ENCODE measurements at regions not wholly inside any gene's neighbourhood (a gene's known extent, or its start where the extent isn't known, plus 50 kb on each side); places are given as distances from the start of the nearest gene placed in this dataset.

DNA sequence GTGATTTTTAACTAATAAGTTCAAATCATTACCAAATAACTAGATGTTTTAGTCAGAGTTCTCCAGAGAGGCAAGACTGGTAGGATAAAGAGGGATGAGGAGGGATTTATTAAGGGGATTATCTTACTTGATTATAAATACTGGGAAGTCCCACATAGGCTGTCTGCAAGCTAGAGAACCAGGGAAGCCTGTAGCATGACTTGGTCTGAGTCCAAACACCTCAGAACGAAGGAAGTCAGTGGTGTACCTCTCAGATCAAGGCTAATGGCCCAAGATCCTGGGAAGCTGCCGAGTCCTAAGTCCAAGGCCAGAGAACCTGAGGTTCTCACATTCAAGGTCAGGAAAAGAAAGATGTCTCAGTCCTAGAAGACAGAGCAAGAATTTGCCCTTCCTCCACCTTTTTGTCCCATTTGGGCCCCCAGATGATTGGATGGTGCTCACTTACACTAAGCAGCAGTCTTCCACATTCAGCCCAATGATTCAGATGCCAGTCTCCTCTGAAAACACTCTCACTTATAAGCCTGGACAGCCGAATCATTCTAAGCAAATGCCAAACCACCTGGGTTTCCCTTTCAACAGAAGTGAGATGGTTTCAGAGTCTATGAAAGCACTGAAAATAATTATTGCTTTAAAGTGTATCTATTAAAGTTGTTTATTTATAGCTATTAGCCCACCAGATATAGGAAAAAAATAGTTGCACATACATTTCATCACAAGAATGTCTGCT, 1599.2 kb downstream of the OLFM4 start:
- no peaks in the 10 kb centered on the region for H3K27me3 ChIP-seq (ENCODE audit: control insufficient read depth in 3 of 3, insufficient read depth in 3 of 3, low read length in 2 of 3)
- ATAC-seq (ENCODE audit: insufficient read depth, low FRiP score), result no peak
- WGBS, 2 donors, result 73 to 80% methylated on average over 3 of the region's 3 CpGs
- peaks cover 0 to 3% (median 1%) of the 10 kb centered on the region in 4 donors for H3K9me3 ChIP-seq (ENCODE audit: control insufficient read depth in 4 of 4, insufficient read depth in 3 of 4, low read length in 3 of 4)
- H3K27ac ChIP-seq (ENCODE audit: low read depth in 1 of 2, low read length in 1 of 2), result no peak overlapping the region
- H3K4me3 ChIP-seq, result no peak overlapping the region
- H3K9ac ChIP-seq (ENCODE audit: insufficient read depth in 1 of 2, low read length in 2 of 2), result no peak overlapping the region
- no peaks in the 10 kb centered on the region for H3K4me1 ChIP-seq (ENCODE audit: control insufficient read depth in 5 of 5, insufficient read depth in 5 of 5, low read length in 5 of 5)
- TF ChIP-seq CTCF (IDR thresholded peaks at IDR 0.05; ENCODE audit: control extremely low read depth, extremely low read depth), result no peak
- H3K36me3 ChIP-seq (ENCODE audit: control insufficient read depth in 4 of 4, insufficient read depth in 4 of 4, low read length in 4 of 4), result no peaks in the 10 kb centered on the region
- no peak for DNase-seq

DNA sequence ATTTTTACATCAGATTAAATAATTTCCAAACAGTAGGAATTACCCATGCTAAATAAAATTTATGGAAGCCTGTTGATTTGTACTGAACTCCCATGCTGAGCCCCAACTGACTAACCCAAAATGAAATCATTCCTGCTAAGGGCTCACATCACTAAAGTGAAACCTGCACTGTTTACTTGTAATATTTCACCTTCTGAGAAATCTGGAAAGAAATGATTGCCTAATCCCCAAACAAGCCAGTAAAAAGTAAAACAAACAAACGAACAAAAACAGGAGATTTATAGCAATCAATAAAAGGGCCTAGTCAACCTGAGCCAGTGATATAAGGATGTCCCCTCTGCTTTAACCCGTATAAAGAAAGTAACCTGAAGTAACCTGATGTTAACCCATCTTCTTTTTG, 1599.8 kb downstream of the OLFM4 start:
- Histone ChIP-seq H3K9ac (ENCODE audit: insufficient read depth in 1 of 2, low read length in 2 of 2) (no peak overlapping the region), H3K36me3 (ENCODE audit: control insufficient read depth in 4 of 4, insufficient read depth in 4 of 4, low read length in 4 of 4) (no peaks in the 10 kb centered on the region), H3K9me3 (ENCODE audit: control insufficient read depth in 4 of 4, insufficient read depth in 3 of 4, low read length in 3 of 4) (peaks cover 0 to 3% (median 1%) of the 10 kb centered on the region in 4 donors), H3K4me1 (ENCODE audit: control insufficient read depth in 5 of 5, insufficient read depth in 5 of 5, low read length in 5 of 5) (no peaks in the 10 kb centered on the region), H3K27ac (ENCODE audit: low read depth in 1 of 2, low read length in 1 of 2) (no peak overlapping the region), H3K27me3 (ENCODE audit: control insufficient read depth in 3 of 3, insufficient read depth in 3 of 3, low read length in 2 of 3) (no peaks in the 10 kb centered on the region), H3K4me3 (no peak overlapping the region)
- DNase-seq (no peak), ATAC-seq (ENCODE audit: insufficient read depth, low FRiP score) (no peak)
- TF ChIP-seq CTCF (IDR thresholded peaks at IDR 0.05; ENCODE audit: control extremely low read depth, extremely low read depth), result no peak
- 65 to 73% methylated on average over 2 of the region's 2 CpGs for WGBS, 2 donors

DNA sequence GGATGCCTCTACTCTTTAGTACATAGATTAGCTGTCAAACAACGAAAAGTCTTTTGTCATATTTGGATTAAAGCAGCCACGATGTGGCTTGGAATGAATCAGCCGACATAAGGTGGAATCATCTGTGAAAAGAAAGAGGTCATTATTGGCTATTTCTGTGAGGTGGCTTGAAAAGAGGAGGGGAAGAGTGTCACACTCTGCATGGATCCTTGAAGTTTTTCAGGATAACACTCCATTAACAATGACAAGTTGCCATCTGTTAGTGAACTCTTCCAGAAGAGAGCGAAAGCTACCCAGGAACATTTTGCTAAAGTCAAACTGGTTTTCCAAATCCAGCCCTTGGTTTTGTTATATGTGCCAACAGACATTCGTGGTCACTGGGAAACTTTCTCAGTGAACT, 1604.8 kb downstream of the OLFM4 start:
- 43 to 50% methylated on average over 5 of the region's 5 CpGs for WGBS, 2 donors
- H3K4me1 ChIP-seq (ENCODE audit: control insufficient read depth in 5 of 5, insufficient read depth in 5 of 5, low read length in 5 of 5), result peaks cover 0 to 2% (median 0%) of the 10 kb centered on the region in 5 donors
- no peaks in the 10 kb centered on the region for H3K36me3 ChIP-seq (ENCODE audit: control insufficient read depth in 4 of 4, insufficient read depth in 4 of 4, low read length in 4 of 4)

More for the DNA sequence above, 1604.8 kb downstream of the OLFM4 start:
- DNase-seq, result no peak
- Histone ChIP-seq H3K4me3 (no peak overlapping the region), H3K27me3 (ENCODE audit: control insufficient read depth in 3 of 3, insufficient read depth in 3 of 3, low read length in 2 of 3) (no peaks in the 10 kb centered on the region), H3K9me3 (ENCODE audit: control insufficient read depth in 4 of 4, insufficient read depth in 3 of 4, low read length in 3 of 4) (peaks cover 0 to 3% (median 1%) of the 10 kb centered on the region in 4 donors), H3K9ac (ENCODE audit: insufficient read depth in 1 of 2, low read length in 2 of 2) (no peak overlapping the region), H3K27ac (ENCODE audit: low read depth in 1 of 2, low read length in 1 of 2) (no peak overlapping the region)
- ATAC-seq (ENCODE audit: insufficient read depth, low FRiP score), result no peak
- TF ChIP-seq CTCF (IDR thresholded peaks at IDR 0.05; ENCODE audit: control extremely low read depth, extremely low read depth), result no peak

All from lung (tissue), 11 donors.